Neural cell (in vitro differentiated cells): ENCODE measurements at regions not wholly inside any gene's neighbourhood (a gene's known extent, or its start where the extent isn't known, plus 50 kb on each side); places are given as distances from the start of the nearest gene placed in this dataset.

Source experiments
- EP300 ChIP-seq: fragments of 450-650 bp; conservative IDR thresholded peaks from 2 replicates; pipeline ENCODE4 v1.6.1; 2014; ENCODE audit warnings: antibody characterized with exemption, mild to moderate bottlenecking, moderate library complexity; ENCODE audit not compliant: poor library complexity, severe bottlenecking
- EZH2 ChIP-seq: fragments of 200-600, 300-800 bp; shearing (Covaris generic), sonication (generic); IDR thresholded peaks from 2 replicates; pipeline ENCODE4 v1.6.1; 2014; ENCODE audit warnings: antibody characterized with exemption, low read length, borderline replicate concordance, mild to moderate bottlenecking; ENCODE audit not compliant: insufficient read depth, poor library complexity, severe bottlenecking
- MXI1 ChIP-seq: fragments of 450-650 bp; conservative IDR thresholded peaks from 2 replicates; pipeline ENCODE4 v1.6.1; 2014; ENCODE audit warnings: antibody characterized with exemption, mild to moderate bottlenecking; ENCODE audit not compliant: poor library complexity, severe bottlenecking
- POLR2AphosphoS5 ChIP-seq: IDR thresholded peaks from 2 replicates; pipeline ENCODE4 v1.6.1; 2012
- SMC3 ChIP-seq: fragments of 450-650 bp; conservative IDR thresholded peaks from 2 replicates; pipeline ENCODE4 v1.6.1; 2014; ENCODE audit warnings: antibody characterized with exemption, mild to moderate bottlenecking, moderate library complexity; ENCODE audit not compliant: poor library complexity
- TAF1 ChIP-seq: IDR thresholded peaks from 2 replicates; pipeline ENCODE4 v1.6.1; 2012; ENCODE audit warnings: low read depth
- TF ChIP-seq, protein P1 (sequence below): fragments of 450-650 bp; IDR thresholded peaks from 2 replicates; pipeline ENCODE4 v1.5.1; 2014; ENCODE audit warnings: antibody characterized with exemption, mild to moderate bottlenecking, moderate library complexity; ENCODE audit not compliant: poor library complexity, severe bottlenecking

DNA sequence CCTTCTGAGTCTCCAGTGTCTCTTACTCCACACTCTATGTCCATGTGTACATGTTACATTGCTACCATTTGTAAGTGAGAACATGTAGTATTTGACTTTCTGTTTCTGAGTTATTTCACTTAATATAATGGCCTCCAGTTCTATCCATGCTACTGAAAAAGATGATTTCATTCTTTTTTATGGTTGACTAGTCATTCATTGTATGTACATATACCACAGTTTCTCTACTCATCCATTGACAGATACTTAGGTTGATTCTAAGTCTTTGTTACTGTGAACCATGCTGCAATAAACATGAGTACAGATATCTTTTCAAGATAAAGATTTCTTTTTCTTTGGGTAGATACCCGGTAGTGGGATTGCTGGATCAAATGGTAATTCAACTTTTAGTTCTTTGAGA, 107.1 kb upstream of the CHD1 start:
- TF ChIP-seq, protein P1, sequence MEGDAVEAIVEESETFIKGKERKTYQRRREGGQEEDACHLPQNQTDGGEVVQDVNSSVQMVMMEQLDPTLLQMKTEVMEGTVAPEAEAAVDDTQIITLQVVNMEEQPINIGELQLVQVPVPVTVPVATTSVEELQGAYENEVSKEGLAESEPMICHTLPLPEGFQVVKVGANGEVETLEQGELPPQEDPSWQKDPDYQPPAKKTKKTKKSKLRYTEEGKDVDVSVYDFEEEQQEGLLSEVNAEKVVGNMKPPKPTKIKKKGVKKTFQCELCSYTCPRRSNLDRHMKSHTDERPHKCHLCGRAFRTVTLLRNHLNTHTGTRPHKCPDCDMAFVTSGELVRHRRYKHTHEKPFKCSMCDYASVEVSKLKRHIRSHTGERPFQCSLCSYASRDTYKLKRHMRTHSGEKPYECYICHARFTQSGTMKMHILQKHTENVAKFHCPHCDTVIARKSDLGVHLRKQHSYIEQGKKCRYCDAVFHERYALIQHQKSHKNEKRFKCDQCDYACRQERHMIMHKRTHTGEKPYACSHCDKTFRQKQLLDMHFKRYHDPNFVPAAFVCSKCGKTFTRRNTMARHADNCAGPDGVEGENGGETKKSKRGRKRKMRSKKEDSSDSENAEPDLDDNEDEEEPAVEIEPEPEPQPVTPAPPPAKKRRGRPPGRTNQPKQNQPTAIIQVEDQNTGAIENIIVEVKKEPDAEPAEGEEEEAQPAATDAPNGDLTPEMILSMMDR: no peak
- TF ChIP-seq EP300 (no peak), EZH2 (no peak), TAF1 (no peak), MXI1 (no peak), POLR2AphosphoS5 (no peak), SMC3 (no peak)
